ENCODE measurements at regions not wholly inside any gene's neighbourhood (a gene's known extent, or its start where the extent isn't known, plus 50 kb on each side); places are given as distances from the start of the nearest gene placed in this dataset.

DNA sequence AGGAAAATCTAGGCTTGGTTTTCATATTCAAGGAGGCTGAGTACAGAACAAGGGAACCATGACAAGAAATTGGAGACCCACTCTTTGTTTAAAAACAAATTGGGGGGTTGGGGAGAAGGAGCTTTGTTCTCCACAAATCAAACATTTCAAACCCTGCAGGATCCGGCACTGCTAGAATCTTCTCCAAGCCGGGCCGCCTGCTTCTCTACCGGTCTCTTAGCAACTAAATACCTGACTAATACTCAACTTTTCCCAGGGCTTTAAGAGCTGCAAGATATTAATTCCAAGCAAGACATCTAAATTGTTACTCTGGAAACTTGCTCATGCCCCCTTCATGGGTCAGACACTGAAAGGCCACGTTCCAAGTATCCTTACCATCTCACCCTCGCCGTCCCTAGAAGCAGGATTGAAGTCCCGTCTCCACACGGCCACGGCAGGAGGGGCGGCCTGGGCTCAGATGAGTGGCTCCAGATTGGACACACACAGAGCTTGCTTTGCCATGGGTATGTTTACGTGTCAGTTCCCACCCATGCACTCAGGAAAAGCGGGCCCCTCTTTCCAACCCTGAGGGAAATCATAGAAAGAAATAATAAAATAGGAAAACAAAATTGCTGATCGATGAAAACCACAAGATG lies 126.4 kb upstream of the CDH4 start:
- no peak for DNase-seq (ENCODE audit: low read depth)

DNA sequence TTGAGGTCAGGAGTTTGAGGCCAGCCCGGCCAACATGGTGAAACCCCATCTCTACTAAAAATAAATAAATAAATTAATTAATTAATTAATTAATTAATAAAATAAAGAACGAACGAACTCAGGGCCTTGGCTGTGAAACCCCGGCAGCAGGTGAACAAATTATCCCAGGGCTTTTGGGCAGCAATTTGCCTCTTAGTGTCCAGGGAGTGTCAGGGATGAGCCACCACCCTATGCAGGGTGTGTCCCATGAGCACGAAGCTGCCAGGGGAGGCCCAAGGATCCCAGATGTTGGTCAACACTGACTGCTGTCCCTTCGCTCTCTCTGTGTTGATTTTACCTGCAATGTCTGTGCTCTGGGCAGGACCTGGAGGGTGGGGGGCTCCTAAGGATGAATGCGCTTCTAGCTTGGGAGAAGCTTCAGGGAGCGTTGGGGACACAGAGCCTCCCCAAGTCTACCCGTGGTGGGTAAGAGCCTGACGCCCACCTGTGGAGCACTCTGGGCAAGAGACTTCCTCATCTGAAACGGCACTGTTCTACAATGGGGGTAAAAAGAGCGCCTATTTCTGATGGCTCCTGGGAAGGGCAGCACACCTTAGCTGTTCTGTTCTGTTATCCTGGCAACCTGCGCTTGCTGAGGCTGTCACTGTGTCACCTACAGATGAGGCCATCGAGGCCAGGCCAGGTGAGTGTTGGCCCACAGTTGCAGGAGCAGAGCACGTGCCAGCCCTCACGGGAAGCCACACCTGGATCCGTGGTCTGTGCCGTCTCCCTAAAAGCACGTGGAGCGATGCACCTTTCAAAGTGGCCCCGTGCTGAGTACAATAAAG lies 125.5 kb upstream of the CDH4 start:
- no peak for DNase-seq (ENCODE audit: low read depth)

DNA sequence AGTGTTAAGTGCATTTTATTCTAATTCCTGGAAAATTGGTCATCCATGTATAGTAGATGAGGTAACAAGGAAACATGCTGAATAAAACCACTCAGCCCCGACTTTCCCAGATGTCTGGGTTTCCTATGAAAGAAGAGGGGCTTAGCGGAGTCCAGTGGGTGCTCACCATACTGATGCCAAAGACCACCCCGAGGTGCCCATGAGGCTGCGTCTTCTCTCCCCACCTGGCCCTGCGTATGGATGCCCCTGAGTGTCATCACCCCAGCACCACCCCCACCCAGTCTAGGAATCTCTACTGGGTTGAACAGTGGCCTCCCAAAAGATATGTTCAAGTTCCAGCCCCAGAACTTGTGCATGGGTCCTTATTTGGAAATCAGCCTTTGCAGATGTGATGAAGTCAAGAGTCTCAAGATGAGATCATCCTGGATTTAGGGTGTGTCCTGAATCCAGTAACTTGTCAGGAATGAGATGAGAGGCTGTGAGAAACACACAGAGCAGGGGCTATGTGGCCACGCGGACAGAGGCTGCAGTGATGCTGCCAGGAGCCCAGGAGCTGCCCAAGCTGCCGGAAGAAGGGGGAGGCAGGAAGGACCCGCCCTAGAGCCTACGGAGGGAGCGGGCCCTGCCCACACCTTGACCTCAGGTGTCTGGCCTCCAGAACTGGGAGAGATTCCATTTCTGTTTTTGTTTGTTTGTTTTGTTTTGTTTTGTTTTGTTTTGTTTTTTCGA lies 124.6 kb upstream of the CDH4 start:
- DNase-seq (ENCODE audit: low read depth) = peak; percentile 56

DNA sequence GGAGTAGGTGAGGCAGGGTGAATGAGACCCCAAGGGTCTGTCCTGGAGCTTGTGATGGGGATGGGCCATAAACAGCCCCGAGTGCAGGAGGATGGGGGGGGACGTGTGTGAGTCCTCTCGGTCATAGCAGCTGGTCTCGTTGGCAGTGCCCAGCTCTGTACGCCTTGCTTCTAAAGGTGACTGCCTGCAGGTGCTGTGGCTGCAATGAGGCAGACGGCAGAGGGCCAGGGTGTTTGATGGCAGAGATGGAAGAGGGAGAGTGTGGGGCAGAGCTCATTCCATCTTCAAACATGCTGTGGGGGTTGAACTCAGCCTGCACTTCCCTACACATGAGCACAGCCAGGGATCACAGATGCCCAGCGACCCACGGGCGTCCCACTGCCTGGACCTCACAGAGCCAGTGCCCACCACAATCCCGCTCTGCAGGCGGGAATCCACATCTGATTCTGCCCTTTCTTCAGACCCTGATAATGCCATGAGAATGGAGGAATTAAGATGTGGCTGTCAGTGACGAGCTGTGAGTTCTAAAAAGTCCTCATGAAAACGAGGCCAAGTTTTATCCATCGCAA lies 123.3 kb upstream of the CDH4 start:
- DNase-seq (ENCODE audit: low read depth) = no peak

DNA sequence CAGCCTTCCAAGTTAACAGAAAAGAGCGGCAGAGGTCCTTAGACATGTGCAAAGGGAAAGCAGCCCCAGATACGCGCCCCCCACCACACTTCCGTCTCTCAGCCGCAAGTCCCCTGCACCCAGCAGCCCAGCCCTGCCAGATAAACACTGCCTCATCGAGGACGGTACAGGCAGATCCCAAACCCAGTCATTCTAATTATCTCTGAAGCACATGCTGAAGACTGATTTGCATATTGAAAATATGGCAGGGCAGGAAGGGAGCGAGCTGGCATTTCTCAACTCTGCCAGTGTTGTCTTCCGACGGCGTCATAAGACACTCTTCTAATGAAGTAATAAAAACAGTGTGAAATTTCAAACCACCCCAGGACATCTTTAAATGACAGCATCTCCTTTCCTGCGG lies 122.8 kb upstream of the CDH4 start:
- DNase-seq (ENCODE audit: low read depth) = no peak

DNA sequence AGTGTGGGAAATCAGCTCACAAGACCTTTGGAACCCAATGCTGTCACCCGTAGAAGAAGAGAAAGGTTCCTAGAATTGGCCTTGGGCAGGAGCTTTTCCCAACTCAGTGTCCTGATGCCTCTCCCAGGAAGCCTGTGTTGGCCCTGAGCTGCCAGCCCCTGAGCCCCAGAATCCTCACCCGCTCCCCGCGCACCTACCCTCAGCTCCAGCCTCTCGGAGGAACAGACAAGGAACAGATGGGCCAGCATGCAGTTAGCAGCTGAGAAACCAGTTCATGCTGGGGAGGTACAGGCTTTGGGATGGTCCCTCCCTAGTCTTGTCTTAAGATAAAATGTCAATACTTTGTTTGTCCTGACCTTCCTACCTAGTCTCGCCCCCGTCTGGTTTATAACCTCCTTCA lies 121.9 kb upstream of the CDH4 start:
- no peak for DNase-seq (ENCODE audit: low read depth)

DNA sequence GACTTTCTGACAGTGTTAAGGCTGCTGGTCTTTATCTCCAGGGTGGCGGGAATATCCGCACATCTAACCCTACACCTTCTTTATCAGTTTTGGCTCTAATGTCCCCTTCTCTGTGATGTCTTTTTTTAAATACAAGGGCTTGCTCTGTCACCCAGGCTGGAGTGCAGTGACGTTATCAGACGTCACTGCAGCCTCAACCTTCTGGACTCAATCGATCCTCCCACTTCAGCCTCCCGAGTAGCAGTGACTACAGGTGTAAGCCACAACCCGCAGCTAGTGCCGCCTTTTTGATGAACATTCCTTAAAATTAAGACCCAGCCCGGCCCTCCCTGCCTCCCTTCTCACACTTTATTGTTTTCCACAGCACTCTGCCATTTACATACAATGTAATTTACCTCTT lies 120.1 kb upstream of the CDH4 start:
- DNase-seq (ENCODE audit: low read depth) = no peak

DNA sequence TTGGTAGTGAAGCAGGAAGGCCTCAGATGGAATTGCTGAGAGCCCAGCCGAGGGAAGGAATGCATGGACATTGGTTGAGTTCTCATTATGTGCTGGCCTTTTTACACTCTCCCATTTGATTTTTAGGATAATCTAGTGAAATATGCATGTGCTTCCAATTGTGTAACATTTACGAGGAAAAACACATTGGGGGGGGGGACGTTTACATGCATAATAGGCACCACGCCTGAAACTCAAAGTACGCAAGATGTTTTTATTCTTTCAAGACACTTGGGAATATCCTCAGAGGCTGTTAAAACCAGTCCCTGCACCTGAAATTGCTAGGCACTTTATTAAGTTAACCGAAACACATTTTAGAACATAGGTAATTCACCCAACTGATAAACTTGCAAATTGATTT lies 118.5 kb upstream of the CDH4 start:
- no peak for DNase-seq (ENCODE audit: low read depth)

DNA sequence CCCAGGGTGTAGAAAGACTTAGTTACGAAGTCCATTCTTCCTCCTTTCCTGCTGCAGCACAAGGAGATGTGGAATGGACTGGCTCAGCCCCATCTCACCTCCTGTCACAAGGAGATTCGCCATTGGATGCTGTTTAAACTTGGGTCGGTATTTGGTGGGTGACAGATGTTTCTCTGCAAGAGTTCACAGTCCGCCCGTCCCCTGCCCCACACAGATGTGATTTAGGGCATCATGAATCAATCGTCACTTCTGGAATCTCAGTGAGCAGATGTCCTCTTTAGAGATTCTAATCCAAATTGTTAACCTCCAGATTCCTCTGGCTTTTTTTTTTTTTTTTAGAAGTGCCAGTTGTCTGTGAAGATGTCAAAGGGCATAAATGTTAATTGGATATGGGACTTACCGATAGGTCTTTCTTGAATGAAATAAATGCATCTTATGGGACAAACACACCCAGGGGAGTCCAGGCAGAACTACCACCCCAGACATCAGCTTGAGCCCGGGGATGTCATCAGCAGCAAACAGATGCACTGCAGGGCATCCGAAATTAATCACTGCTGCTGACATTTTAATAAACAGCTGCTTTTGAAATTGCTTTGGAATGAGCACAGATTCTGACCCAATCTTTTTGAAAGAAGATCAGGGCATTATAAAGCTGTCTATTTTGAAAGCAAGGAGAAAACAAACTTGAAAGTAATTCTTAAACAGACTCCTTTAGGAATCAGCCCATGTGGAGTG lies 117.6 kb upstream of the CDH4 start:
- no peak for DNase-seq (ENCODE audit: low read depth)

DNA sequence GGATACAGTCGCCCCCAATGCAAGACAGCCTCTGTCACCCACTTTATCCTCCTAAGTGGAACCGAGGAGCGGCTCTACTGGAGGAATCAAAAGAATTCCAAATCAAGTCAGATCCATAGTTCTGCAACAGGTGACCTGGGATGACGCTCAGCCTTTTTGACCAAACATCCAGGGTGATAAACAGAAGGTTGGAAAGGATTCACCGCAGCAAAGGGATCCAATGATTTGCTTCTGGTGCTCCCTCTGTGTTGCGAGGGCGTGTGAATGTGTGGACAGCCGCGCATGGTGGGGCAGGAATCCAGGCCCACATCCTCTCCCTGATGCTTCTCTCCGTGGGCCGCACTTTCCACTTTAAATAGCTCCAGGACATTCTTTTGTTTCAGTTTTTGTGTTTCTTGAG lies 116.8 kb upstream of the CDH4 start:
- no peak for DNase-seq (ENCODE audit: low read depth)

DNA sequence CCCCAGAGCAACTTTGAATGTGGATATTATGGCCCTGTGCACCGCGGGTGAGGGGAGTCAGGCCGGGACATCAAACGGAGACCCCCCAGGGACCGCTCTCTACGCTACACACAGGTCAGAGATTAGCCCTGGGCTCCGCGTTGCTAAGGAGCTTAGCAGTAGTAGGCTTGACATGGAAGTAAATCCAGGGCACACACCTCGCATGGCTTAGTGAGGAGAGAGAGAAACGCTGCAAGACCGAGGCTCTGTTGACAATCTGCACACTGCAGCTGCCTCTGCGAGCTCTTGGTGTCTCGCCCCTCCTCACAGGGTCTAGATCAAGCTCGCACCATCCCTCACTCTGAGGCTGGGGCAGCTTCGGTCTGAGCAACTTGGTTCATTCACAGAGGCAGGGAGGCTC lies 116.1 kb upstream of the CDH4 start:
- no peak for DNase-seq (ENCODE audit: low read depth)

DNA sequence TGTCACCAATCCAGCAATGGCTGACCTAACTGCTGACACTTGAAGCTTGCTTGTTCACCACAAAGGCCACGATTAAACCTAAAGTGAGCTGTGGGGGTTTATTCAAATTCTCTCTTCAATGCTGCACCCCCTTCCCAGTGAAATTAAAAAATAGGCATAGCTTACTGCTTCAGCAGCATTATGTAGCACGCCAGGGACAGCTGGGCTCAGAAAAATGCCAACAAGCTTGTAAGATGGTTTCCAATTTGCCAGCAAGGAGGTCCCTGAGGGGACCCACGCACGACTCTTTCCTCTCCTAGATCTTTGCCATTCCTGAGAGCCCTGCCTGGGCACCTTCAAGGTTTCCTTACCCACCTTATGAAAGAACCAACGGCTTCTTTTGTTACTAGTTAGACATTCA lies 113.5 kb upstream of the CDH4 start:
- no peak for DNase-seq (ENCODE audit: low read depth)

DNA sequence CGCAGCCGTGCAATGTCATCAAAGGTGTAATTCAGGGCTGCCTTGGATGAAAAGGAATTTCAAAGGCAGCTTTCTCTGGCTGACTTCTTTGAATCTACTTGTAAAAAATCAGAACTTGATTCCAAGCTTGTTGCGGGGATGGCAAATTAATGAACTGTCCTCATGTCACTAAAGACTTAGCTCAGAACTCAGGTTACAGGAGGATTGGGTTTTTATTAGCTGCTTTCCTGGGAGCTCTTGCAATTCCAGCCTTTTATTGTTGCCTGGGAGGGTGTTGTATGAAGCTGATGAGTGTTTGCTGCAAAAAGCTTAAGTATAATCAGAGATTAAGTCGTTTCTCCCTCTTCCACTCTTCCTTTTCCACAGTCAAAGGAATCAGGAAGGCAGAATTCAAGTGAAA lies 113.0 kb upstream of the CDH4 start:
- no peak for DNase-seq (ENCODE audit: low read depth)

DNA sequence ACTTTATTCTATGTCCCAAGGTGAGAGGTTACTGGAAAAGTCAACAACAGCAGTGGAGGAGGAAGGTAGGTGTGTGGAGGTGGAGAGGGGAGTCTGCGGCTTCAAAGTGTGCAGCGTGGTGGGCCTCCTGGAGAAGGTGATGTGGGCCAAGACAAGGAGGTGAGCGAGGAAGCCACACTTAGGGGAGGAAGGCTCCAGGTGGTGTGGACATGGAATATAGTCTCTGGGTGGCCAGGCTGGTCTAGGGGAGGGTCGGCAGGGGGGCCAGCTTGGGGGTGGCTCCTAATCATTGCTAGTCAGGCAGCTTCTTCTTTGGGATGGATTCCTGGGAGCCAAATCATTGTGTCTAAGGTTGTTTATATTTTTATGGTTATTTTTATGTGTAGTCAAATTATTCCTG lies 111.5 kb upstream of the CDH4 start:
- DNase-seq (ENCODE audit: low read depth) = no peak

DNA sequence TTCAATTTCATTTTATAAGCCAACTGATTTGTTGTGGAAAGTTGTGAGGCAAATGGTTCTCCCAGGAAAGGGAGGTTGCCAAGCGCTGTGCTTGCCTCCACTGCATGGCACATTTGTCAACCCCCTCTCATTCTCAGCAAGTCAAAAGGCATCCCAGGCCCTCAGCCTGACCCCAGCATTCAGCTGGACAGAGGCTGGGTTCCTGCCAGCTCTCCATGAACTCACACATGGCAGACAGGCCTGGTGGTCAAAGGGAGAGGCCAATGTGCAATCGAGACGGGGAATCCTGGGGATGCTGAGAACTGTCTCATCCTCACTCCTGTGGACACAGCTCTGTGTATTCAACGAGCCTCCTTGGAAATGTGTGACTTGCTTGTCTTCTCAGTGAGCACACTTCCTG lies 106.0 kb upstream of the CDH4 start:
- no peak for DNase-seq (ENCODE audit: low read depth)

DNA sequence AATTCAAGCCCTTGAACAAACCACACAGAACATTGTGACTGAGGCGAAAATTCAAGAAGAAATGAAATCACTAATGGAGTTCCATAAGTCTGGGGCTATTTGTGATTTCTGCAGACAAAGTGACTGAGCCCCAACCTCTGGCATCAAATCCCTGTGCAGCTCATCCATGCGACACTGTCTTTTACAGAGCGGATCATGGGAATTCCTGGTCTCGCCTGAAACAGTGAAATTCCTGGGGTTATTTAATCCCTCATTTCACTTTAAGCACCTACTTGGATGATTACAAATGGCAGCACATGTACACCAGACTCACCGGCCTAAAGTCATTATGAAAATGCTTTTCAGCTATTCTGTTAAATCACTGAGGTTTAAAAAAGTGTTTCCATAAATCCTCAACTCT lies 102.4 kb upstream of the CDH4 start:
- no peak for DNase-seq (ENCODE audit: low read depth)

DNA sequence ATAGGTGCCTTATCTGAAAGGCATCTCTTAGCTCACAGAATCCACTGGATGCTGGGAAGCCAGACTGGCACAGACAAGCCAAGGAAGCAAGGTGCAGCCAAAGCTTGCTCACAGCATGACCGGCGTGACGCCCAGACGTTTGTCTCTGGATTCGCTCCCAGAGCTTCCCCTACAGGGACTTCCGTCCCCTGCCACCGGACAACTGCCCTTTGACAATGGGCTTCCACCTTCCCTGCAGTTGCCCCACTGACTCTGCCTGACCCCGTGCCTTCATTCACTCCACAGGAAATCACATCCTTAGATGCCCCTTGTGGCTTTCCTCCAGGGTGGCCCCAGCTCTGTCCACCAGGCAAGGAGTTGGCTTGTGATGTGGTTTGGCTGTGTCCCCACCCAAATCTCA lies 94.8 kb upstream of the CDH4 start:
- DNase-seq (ENCODE audit: low read depth) = no peak

DNA sequence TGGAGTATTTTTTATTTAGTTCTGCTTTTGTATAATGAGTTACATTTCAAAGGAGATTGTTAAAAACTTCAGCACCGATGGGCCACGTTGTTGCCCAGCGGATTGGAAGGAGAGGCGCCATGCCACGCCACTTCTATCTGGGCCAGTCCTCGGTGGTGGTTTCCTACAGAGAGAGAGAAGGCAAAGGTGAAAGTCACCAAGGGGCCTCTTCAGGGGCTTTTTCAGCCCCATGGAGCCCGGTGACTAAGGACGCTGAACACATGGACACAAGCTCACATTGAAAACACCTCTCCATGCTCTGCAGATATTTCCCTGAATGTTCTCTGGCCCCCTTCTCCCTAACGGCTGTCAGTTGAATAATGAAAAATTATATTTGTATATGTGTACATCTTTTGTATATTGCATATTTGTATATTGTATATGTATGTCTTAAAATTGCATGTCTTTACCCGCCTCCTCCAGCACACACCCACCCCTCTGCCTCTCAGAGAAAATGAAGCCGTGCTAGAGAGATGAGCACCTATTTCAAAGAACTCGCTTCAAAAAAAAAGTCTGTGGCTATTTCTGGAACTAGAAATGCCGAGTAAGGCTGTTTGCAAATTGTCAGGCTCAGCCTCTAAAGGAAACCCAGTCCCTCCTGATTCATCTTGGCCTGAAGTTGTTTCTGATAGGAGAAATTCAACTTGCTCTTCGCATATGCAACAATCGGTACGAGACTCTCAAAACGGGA lies 91.9 kb upstream of the CDH4 start:
- no peak for DNase-seq (ENCODE audit: low read depth)

DNA sequence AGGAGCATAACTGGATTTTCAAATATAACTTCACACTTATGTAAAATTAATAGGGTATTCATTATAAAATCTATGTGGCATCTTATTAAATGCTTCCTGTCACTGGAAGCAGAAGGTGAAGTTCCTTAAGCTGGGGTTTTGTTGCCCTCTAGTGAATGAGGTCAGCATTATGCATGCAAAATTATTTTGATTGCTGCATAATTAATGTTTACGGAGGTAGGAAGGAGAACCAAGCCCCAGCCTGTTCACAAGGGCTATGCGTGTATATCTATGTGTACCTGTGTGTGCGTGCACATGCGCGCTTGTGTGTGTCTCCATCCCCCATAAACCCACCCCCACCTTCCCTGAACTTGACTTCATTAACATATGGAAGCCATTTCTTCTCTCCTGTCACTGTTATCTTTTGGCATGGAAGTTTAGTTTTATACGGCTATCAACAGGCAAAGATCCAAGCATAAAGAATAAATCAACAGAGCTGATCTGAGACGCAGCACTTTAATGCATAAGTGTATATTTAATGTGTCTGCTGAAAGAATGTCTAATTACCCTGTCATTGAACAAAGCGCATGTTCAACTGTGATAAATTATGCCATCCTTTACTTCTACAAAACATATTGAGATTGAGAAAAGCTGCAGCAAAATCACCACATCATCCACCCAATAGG lies 90.2 kb upstream of the CDH4 start:
- no peak for DNase-seq (ENCODE audit: low read depth)

DNA sequence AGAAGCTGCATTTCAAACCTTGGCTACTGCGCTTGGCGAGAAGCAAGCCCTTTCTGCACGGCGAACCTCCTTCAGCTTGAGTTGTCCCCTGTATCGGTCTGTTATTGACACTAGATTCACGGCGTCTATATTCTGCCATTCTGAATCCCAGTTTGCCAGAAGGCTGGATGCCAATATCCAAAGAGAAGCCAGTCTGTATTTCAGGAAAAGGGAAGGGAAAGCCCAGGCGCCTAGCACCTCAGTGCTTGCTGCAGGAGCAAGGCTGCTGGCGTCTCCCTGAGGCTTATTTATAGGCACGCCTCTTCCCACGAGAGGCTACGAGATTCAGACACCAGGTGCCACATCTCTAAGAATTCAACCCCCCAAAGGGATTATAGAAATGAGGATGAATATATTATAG lies 89.6 kb upstream of the CDH4 start:
- DNase-seq (ENCODE audit: low read depth) = no peak

DNA sequence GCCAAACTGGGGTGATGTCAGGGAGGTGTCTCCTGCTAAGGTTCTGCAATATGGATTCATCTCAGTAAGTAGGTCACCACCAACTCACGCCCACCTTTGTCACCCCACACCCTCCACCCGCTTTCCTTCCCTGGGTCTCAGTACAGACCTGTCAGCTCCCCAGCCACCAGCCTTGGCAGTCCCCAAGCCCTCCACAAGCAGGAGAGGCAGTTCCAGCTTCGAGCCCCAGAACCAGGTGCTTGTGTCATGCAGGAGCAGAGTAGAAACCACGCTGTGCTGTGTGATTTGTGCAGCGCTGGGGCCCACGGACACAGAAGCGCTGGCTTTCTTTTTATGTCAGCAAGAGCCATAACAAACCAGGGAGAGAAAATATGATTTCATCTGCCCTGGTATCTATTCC lies 89.0 kb upstream of the CDH4 start:
- no peak for DNase-seq (ENCODE audit: low read depth)
